Astrocyte of the spinal cord (primary cell): ENCODE measurements at regions not wholly inside any gene's neighbourhood (a gene's known extent, or its start where the extent isn't known, plus 50 kb on each side); places are given as distances from the start of the nearest gene placed in this dataset.

Experiments
- DNase-seq: peaks from one replicate; pipeline ENCODE4 v3.0.0; 2011; ENCODE audit warnings: low read depth, low spot score
- H3K4me3 ChIP-seq: 2 replicates; pipeline ENCODE4 v1.5.1; 2011; ENCODE audit warnings: low read depth, mild to moderate bottlenecking, low read length, moderate library complexity
- CTCF ChIP-seq: IDR thresholded peaks from 2 replicates; pipeline ENCODE4 v1.5.1; 2012; ENCODE audit warnings: low read depth, mild to moderate bottlenecking, low read length, inconsistent platforms
- in situ Hi-C: cut with HindIII; loops from 2 replicates; pipeline ENCODE4 v1.10.0; 2017; ENCODE audit warnings: low sequenced_read_pairs

DNA sequence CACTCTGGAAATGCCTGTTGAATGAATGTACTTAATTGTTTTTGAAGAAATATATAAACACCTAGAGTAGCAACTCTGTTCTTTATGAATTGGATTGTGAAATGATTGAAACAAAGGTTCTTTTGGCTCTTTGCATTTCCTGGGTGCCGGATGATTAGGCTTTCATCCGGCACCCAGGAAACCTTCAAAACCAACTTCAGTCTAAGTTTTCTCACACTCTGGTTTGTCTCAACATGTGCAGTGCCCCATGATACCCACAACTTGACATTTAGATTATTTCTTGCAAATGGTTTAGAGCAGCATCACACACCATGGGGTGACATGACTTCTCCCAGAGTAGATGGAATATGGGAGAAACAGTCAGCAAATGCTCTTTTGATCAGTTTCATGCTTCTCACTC, 354.9 kb downstream of the BARHL2 start:
- H3K4me3 ChIP-seq: no peak overlapping the region
- TF ChIP-seq CTCF: no peak
- in situ Hi-C loops: no loop called here
- DNase-seq: no peak

DNA sequence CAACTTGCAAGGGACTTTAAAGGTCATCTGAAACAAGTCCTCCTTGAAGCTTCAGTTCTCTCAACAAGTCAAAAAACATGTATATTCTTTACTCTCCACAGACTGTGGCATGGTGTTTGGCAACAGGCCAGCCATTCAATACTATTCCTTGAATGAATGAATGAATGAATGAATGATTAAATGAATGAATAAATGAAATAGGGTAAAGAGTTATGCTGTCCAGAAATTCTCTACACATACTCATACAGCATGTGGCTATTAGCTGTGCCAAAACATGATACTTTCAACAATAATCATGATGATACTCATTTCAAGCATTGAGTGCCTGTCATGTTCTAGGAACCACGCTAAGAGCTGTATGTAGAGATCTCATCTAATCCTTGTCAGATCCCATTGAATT, 356.1 kb downstream of the BARHL2 start:
- no peak for DNase-seq
- H3K4me3 ChIP-seq: no peak overlapping the region
- no peak for TF ChIP-seq CTCF
- in situ Hi-C loops: no loop called here

DNA sequence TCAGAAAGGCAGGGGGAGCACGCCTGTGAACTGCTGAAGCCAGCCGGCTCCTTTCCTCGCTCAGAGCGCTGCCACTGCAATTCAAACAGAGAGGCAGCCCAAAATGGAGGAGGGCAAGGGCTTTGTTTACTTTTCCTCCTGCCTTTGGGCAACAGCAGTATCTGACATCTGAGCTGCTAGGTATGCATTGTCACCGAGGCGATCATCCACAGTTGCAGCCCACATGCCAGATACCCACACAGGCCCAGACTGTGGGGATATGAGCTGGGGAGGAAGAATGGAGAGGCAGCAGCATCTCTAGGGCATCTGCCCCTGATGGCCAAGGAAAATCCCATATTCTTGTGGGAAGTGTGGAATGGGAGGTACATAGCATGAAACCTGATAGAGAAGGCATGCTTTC, 357.1 kb downstream of the BARHL2 start:
- TF ChIP-seq CTCF: no peak
- in situ Hi-C loops: no loop called here
- no peak for DNase-seq
- H3K4me3 ChIP-seq: no peak overlapping the region

GRCh38 chr1:90358448-90358847, 358.7 kb downstream of the BARHL2 start:
- in situ Hi-C loops: no loop called here
- TF ChIP-seq CTCF: no peak
- no peak overlapping the region for H3K4me3 ChIP-seq
- no peak for DNase-seq

DNA sequence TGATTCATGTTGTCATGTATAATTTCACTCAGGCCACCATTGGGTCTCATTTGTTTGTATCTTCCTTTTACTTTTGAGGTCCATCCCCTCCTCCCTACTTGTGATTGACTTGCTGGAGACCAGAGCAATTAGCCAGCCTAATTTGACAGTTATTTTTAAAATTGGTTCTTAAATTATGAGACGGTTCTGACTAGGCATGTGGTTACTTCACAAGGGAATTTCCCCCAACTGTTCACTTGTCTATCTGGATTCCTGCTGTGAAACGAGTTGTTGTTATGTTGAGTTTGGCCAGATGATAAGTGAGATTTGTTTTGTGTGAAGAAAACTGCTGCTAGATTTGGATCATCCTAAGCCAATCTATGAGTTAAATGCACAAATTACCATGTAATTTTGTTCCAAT, 359.1 kb downstream of the BARHL2 start:
- in situ Hi-C loops: no loop called here
- no peak overlapping the region for H3K4me3 ChIP-seq
- no peak for DNase-seq
- TF ChIP-seq CTCF: no peak

- in situ Hi-C loops: no loop called here
- no peak overlapping the region for H3K4me3 ChIP-seq
- DNase-seq: no peak
- TF ChIP-seq CTCF: no peak
Observed at GRCh38 chr1:90356991-90357390, 360.1 kb downstream of the BARHL2 start.

DNA sequence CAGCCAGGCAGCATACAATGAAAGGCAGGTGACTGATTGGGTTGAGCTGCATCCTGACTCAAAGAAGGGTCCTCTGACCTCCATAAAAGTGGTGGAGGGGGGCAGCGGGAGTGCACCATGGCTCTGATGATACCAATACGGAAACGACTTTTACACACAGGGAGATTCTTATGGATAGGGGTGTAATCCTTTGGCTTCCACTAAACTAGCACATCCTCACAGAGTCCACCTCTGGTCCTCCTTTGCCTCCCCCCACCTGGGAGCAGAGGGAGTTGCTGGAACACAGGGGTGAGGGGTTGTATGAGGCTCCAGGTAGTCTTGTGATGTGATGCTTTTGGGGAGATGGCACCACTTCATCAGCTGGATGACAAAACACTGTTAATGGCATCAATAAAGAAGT, 361.0 kb downstream of the BARHL2 start:
- no peak for TF ChIP-seq CTCF
- in situ Hi-C loops: no loop called here
- no peak overlapping the region for H3K4me3 ChIP-seq
- DNase-seq: no peak
